ENCODE measurements at regions not wholly inside any gene's neighbourhood (a gene's known extent, or its start where the extent isn't known, plus 50 kb on each side); places are given as distances from the start of the nearest gene placed in this dataset.

DNA sequence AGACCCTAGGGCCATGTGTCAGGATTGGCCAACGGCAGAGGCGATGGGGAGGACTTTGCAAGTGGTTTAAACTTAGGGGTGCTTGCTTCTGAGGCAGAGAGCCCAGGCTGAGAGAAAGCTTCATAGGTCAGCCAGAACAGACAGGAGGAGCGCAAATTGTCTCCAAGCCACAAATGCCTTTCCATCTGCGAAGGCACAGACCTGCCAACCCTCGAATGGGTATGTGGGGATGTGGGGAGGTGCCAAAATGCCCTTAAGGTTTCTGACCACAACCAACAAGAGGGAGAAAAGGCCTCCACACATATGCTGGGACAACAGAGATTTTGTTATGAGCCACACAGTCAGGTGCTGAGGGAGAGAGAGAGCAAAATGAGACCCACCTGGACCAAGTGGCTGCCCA is 283.6 kb downstream of the CYP26B1 start:
- DNase-seq (ENCODE audit: low read depth in 3 of 3) = no peak

DNA sequence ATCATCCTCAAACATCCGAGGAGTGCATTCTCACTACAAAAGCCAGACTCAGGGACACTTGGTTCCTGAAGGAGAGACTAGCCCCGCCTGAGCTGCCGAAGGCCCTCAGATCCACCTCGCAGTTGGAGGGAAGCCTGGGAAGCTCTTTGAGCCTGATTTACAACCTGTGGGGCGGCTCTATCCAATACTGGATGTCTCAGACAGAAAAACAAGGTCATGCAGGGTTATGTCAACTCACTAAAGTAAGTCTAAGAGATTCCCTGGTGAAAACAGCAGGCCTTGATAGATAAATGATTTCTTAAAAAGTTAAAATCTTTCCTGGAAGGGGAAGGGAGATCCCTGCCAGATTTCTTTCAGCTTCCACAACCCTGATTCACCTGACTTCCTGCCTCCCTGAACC is 284.3 kb downstream of the CYP26B1 start:
- no peak for DNase-seq (ENCODE audit: low read depth in 3 of 3)

DNA sequence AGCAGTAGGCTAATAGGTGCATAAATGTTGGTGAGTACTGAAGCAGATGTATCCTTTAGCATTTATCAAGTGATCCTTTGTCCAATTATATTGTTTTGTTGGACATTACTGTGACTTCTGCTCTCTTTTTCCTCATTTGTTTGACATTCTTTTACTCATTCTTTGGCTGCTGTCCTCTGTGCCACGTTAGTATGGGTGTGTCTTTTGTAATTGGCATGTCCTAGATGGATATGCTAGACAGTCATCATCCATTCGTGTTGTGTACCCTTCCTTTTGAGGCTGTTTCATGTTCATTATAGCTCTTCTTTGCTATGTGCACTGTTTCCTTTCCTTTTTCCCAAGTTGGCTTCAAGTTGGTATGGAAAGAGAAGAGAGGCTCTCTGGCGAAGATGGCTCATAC is 284.7 kb downstream of the CYP26B1 start:
- DNase-seq (ENCODE audit: low read depth in 3 of 3) = no peak

DNA sequence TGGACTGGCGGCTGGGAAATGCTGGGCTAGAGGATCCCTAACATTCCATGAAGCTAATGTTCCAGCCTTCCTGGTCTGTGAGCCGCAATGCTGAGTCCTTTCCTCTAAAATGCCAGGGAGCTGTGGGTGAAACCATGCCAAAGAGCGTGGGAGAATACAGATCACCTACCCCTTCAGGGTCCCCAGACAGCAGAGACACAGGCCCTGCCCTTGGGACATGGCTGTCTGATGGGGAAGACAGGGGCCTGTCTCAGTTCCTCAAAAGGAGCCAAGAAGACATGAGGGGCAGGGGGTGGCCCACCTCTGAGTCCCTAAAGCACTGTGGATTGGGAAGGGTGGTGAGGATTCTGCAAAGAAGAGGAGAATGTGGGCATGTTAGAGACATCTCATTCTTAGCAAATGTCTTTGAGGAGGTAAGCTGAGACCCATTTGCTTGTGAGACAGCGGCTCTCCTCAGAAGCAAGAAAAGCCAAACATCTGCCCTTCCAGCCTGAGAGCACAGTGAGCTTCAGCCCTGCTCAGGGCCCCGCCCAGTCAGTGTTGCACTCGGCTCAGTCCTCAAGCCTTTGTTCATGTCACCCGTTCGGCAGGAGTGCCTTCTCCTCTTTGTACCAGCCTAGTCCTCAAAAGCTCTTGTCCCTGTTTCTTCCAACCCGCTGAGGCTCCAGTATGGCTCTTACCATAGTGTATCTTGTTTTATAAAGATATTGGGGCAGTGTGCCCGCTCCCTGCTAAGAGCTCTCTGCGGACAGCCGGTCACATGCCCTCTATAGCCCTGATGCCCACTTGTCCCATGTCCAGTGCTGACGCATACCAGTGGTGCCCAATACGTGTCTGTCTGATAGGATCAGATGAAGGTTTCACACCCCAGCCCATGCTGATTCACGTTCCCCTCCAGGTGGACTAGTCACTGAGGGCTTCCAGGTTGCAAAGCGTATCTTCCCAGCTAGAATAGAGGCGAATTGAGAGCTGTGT is 286.2 kb downstream of the CYP26B1 start:
- DNase-seq (ENCODE audit: low read depth in 3 of 3) = no peak

DNA sequence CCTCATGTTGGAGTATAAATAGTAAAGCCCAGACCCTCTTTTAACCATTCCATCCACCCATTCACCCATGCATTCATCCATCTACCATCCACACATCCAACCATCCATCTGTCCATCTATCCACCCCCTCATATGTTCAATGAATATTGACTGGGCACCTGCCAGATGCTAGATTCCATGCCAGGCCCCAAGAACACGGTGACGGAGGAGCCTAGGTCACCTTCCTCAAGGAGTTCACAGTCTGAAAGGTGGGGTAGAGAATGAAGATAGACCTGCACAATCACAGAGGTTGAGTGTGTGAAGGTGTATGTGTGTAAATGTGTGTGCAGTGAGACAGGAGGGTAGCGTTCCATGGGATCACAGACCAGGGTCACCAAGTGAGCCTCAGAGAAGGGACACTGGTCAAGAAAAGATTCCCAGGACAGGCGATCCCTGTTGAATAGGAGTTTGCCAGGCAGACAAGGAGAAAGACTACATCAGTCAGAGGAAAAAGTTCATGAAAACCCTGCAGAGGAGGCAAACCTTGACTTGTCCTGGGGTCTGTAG is 287.2 kb downstream of the CYP26B1 start:
- DNase-seq (ENCODE audit: low read depth in 3 of 3) = no peak

DNA sequence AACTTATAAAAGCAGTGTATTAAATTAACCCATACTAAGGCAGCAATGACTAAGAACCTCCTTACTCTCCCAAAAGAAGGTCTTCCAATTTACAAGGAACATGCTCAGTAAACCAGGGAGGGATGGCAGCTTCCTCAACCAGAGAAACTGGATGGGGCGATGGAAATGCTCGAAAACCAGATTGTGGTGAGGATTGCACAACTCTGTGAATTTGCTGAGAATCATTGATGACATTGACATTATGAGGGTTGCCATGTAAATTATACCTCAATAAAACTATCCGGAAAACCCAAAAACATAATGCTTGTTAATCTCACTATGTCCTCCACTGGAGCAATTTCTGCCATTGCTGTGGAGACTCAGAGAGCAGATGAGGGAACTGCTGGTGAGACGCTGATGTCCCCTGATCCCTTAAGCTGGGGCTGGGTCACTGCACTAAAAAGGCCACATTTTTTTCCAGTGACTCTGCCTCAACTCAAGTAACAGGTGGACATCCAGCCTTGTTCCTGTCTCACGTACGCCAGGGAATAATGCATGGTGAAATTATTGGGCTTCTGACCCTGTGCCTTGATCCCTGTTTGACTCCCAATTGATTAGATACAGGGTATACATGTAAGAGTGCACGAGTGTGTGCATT is 288.3 kb downstream of the CYP26B1 start:
- DNase-seq (ENCODE audit: low read depth in 3 of 3) = no peak

DNA sequence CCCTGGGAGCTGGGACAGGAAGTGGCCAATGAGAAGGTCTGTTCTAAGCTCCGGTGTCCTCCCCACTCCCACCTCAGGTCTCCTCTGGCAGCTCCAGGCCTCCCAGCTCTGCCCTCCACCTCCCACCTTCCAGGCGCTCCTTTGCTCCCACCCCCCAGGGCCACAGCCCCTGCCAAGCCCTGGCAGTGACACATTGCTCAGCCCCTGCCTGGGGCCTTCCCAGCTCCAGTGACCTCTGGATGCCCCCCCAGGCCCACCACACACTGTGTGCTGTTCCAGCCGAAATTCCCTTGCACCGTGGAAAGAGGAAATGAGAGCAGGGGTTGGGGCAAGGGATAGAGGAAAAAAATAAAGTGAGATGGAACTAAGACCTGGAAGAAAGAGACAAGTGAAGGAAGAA is 289.6 kb downstream of the CYP26B1 start:
- no peak for DNase-seq (ENCODE audit: low read depth in 3 of 3)

DNA sequence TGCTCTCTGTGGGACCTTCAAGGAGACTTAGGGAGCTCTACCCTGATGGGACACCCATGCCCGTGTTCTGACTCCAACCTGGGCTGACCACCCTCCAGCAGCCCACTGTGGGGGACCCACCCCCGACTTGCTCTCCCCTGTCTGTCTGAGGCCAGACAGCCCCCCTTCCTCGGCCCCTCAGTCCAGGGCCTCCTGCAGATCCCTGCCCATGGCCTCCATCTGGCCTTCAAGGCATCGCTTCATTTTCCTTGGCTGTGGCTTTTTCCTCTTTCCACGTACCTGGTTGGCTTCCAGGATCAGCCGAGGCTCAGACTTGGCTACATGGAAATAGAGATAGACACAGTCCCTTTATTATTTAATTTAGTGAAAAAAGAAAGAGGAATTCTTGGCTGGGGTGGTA is 290.0 kb downstream of the CYP26B1 start:
- no peak for DNase-seq (ENCODE audit: low read depth in 3 of 3)

DNA sequence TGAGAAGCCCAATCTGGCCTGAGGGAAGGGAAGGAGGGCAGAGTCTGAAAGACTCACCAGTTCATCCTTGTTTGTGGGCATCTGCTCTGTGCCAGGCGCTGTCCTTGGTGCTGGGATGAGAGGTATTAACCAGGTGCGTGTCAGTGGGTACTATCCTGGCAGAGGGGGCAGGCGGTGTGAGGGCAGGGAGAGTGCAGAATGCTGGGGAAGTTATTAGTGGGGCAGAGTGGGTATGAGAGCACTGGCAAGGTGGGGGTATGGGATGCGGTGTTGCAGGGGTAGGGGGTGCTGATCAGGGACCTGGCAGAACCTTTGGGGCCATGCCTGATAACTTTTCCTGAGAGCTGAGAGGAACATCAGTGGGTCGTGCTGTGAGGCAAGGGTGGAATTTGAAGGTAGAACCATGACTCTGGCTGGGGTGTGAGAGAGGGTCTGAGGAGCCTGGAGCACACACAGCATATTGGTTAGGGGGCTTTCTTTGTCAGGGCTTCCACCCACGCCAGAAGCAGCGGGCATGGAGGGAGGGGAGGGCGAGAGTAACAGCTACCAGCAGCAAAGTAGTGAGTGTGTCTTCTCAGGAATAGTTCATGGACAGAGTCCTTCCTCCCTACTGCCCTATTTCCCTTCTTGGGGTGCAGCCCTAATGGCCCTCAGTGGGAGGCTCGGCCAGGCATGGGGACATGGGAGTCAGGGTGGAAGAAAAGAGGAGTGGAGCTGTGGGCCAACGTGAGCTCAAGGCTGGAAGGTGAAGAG is 290.7 kb downstream of the CYP26B1 start:
- no peak for DNase-seq (ENCODE audit: low read depth in 3 of 3)

DNA sequence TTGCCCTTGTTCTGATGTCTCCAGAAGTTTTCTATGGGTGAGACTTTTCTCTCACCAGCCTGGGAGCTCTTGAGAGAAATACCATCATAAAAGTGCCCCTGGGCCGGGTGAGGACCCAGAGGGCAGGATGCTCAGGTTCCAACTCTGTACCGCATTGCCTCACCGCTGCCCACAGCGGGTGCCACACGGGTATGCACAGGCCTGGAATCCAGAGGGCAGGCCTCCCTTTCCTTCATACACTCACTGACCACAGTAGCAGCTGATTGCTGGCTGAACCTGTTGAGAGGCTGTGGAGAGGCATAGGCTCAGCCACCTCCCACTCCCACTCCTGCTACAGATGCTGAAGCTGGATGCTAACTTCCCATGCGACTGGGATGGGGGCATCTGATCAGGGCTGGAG is 293.8 kb downstream of the CYP26B1 start:
- no peak for DNase-seq (ENCODE audit: low read depth in 3 of 3)

DNA sequence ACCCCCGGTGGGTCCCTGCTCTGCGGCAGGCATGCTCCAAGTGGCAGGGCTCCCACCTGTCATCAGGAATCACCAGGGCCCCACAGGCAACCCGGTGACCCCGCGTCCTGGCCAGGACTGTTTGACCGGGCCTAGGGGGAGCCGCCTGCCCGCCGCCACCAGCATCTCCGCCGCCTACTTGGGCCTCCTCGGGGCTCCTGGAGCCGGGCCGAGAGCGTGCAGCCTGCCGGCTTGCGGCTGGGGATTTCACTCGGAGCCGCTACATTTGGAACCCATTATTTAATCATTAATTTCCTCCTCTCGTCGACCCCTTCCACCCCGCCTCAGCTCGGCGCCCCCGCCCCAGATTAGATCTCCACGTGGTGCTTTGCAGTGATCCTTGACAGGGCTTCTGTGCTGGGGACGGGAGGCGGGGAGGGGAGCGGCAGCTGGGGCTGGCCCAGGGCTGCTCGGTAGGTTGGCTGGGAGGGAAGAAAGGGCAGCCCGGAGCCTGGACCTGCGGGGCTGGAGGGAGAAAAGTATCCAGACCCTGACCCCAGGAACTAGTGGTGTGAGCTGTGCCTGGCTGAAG is 295.4 kb downstream of the CYP26B1 start:
- DNase-seq (ENCODE audit: low read depth in 3 of 3) = no peak

DNA sequence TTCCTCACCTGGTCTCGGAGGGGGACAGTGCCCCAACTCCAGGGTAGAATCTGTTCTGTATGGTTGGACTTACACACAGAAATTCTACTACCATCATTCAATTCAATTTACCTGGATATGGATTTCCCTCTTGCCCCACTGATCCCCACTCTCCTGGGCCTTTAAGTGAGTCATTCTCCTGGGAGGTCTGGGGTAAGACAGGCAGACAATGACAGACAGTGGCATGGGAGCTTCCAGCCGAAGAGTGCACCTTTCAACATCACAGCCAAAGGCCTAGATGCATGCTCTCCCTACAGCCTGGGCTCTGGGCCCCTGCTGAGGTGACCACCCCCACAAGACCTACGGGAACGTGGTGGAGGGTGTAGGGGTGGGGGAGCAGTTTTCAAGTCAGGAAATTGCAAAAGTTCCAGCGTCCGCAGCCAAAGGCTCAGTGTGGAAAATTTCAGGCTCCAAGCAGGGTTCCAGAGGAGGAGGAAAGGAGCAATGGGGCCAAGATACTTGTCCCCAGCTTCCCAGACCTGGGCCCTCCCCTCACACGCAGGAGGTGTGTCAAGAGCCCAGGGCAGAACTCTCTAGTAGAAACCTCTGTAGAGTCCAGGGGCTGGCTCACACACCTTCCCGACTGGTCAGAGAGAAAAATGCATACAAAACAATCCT is 296.4 kb downstream of the CYP26B1 start:
- no peak for DNase-seq (ENCODE audit: low read depth in 3 of 3)

DNA sequence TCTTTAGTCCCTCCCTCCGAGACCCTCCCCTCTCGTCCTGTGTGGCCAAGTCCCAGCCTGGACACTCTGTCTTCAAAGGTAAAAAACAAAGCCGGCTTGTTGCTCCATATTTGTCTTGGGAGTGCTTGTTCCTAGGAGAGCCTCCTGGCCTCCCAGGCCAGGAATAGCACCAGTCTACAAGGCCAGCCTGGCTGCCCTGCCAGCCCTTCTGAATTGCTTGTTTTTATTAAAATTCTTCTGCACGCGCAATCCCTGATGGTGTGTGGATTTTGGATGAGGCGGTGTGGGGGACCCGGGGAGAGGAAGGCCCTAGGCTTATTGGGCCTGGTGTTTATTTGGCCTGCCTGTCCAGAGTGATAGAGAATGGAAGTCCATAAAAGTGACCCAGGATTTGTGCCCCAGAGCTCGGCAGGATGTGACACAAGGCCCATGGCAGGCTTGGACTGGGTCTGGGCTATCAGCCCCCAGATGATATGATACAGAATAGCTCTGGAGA is 297.3 kb downstream of the CYP26B1 start:
- no peak for DNase-seq (ENCODE audit: low read depth in 3 of 3)

DNA sequence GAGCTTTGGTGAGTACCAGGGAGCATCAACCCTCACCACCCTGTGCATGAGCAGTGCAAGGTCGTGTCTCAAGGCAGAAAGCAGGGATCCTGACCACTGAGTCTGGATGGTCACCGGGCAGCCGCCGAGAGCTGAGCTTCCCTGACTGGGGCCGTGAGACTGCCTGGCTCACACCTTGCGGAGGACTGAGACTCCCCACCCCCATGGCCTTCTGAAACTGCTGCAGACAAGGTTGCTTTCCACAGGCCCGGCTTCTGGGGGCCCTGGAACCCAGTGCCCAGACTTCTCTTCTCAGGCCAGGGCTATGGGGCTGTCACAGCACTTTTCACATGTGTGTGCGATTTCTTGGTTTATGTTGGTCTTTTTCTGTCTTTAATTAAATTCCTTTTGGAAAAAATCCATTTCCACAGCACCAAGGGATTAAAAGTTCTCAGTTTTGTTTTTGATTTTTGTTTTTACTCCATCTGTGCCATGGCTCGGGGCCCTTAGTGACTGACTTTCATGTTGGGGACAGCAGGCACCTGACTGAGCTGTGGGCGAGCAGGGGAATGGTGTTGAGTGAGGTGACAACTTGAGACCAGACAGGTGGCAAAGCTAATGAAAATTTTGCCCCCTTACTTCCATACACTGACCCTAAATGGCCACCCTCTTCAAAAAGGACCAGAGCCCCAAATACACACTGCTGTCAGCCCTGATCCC is 297.9 kb downstream of the CYP26B1 start:
- no peak for DNase-seq (ENCODE audit: low read depth in 3 of 3)

DNA sequence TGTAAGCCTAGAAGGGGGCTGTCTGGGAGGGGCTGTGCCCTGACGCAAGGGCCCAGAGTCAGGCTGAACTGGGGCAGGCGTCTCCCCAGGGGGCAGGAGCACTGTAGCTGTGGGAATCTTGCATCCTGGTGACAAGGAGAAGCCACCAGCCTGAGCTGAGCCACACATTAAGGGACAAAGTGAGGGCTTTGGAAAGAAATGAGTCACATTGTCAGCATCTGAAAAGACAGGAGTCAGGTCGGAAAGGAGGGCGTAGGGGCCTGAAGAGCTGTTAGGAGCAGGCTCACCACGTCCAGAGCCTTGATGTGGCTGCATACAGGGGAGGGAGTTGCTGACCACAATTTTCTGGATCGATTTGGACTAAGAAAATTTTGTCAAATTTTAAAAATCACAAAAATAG is 298.6 kb downstream of the CYP26B1 start:
- no peak for DNase-seq (ENCODE audit: low read depth in 3 of 3)

DNA sequence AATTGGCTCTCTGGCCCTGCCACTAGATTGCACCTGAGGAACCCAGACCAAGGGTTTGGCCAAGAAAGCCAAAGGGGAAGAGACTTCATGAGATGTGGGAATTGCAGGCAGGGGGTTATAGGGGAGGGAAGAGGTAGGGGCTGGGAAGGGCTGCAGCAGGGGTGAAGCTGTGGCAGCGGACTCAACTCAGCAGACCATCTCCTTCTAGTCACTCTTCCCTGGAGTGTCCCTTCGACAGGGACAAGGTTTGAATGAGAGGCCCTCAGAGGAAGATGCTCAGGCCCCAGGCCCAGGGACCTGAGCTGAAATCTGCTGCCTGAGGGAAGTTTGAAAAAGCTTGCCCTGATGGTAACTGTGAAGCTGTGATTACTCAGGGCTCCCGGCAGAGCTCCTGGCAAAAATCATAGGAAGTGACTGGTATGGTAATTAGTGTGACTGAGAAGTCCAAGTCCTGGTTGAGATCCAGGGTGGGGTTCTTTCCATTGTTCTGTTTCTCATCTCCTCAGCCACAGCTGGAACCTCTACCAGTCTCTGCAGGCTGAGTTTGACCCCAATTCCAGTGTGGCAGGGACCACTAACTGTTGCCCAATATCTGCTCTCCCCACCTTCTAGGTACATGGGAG is 300.9 kb downstream of the CYP26B1 start:
- DNase-seq (ENCODE audit: low read depth in 3 of 3) = no peak

DNA sequence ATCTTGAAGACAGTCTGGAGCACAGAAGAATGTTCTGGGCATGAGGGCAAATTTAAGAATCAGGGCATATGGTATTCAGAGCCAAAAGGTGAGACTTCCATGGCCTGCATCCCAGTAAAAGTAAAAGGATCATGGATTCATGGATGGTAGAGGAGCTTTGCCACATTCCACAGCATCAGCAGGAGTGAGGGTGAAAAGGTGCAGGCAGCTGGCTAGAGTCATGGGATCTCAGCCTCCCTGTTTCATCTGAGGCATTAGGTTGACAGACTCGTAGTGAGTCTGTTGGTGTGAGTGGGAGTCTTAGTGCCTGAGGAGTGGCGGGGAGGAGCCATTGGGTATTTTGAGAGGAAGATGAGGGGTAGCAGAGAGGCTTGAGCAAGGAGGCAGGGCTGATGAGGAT is 301.6 kb downstream of the CYP26B1 start:
- no peak for DNase-seq (ENCODE audit: low read depth in 3 of 3)

DNA sequence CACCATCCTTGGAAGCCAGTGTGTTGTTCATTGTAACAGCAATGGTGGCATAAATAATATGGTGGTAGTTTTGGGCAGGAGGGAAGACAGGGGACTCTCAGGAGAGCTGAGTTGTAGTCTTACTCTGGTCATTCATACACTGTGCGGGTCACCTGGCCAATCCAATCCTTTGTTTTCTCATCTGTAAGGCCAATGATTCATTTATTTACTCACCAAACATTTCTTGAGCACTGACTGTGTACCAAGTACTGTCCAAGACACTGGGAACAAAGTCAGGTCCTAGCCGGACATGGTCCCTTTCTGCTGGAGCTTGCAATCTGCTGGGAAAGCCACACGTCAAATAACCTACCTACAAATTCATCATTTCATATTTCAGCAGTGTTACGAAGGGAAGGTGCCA is 302.7 kb downstream of the CYP26B1 start:
- DNase-seq (ENCODE audit: low read depth in 3 of 3) = no peak

DNA sequence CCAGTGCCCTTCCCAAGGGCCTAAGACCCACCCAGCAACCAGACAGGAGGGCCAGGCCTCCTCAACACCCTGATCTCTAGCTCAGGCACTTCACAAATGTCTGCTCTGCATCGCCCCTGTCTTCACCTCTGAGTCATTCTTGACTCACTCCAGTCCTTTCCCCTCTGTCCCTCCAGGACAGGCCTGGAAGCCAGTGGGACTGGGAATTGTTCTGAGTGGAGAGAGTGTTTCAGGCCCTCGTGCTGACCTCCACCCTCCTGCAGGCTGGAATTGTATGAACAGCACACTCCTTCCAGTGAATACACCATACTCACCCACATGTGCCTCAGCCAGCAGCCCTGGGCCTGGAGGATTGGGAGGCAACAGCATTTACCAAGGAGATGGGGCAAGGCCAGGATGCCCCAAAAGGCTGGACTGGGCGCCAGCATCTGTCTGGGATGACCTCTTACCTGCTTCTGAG is 304.2 kb downstream of the CYP26B1 start:
- no peak for DNase-seq (ENCODE audit: low read depth in 3 of 3)

DNA sequence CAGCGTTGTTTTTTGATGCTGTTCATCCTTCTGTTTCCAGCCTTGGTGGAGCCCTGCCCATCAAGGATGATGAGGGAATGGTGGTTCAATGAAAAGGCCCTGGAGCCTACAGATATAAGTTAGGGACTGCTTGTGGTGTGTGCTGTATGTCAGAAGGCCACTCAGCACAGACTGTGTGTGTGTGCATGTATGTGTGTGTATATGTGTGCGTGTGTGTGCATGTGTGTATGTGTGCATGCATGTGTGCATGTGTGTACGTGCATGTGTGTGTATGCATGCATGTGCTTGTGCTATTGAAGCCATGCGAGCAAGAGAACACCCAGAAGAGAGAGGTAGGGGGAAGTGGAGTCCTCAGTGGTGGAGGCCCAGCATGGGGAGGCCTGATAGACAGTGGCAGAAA is 304.9 kb downstream of the CYP26B1 start:
- no peak for DNase-seq (ENCODE audit: low read depth in 3 of 3)

Data from stimulated activated CD4-positive, alpha-beta T cell treated with anti-CD3 and anti-CD28 coated beads, TNF-alpha, amount 100 ng/mL, for 48 hours (primary cell).